Umbilical cord (tissue), 1 donor: ENCODE measurements at regions not wholly inside any gene's neighbourhood (a gene's known extent, or its start where the extent isn't known, plus 50 kb on each side); places are given as distances from the start of the nearest gene placed in this dataset.
"Not testable (repeated sequence)": the region's sequence is repeated elsewhere in the genome, so short reads cannot be mapped to it uniquely, and the experiment has no call there.

Experiments used
- DNase-seq: peaks from one replicate; pipeline ENCODE4 v3.0.0-alpha.2; 2015; ENCODE audit warnings: low spot score

GRCh38 chr6:74213995-74214394, 518.0 kb downstream of the CD109 start:
- no peak for DNase-seq

- no peak for DNase-seq
Measured at GRCh38 chr6:74208239-74208638, 512.2 kb downstream of the CD109 start.

GRCh38 chr6:74199215-74199915, 503.4 kb downstream of the CD109 start:
- DNase-seq, result no peak

GRCh38 chr6:74197310-74197709, 501.3 kb downstream of the CD109 start:
- DNase-seq, result no peak

- DNase-seq, result no peak
Measured at GRCh38 chr6:74187811-74188210, 491.8 kb downstream of the CD109 start.

GRCh38 chr6:74182992-74183391, 487.0 kb downstream of the CD109 start:
- DNase-seq, result no peak

GRCh38 chr6:74181471-74181870, 485.5 kb downstream of the CD109 start:
- DNase-seq, result no peak

GRCh38 chr6:74177506-74177905, 481.5 kb downstream of the CD109 start:
- DNase-seq, result no peak

- not testable (repeated sequence) for DNase-seq
Measured at GRCh38 chr6:74170550-74170949, 474.5 kb downstream of the CD109 start.

GRCh38 chr6:74170118-74170517, 474.1 kb downstream of the CD109 start:
- DNase-seq, result peak; percentile 19

GRCh38 chr6:74167976-74168375, 472.0 kb downstream of the CD109 start:
- no peak for DNase-seq

GRCh38 chr6:74167511-74167910, 471.5 kb downstream of the CD109 start:
- DNase-seq, result no peak

- no peak for DNase-seq
Measured at GRCh38 chr6:74166849-74167248, 470.8 kb downstream of the CD109 start.

GRCh38 chr6:74161380-74161779, 465.4 kb downstream of the CD109 start:
- DNase-seq, result no peak

GRCh38 chr6:74152096-74152675, 456.2 kb downstream of the CD109 start:
- no peak for DNase-seq

- no peak for DNase-seq
Measured at GRCh38 chr6:74145931-74146330, 449.9 kb downstream of the CD109 start.

GRCh38 chr6:74137911-74138310, 441.9 kb downstream of the CD109 start:
- peak; percentile 5 for DNase-seq

GRCh38 chr6:74134327-74134726, 438.3 kb downstream of the CD109 start:
- DNase-seq, result no peak

GRCh38 chr6:74133073-74133472, 437.1 kb downstream of the CD109 start:
- no peak for DNase-seq

- DNase-seq, result no peak
Measured at GRCh38 chr6:74130641-74131040, 434.6 kb downstream of the CD109 start.

- no peak for DNase-seq
Measured at GRCh38 chr6:74128536-74128935, 432.5 kb downstream of the CD109 start.

GRCh38 chr6:74117113-74117512, 421.1 kb downstream of the CD109 start:
- DNase-seq, result peak; percentile 5

GRCh38 chr6:74115674-74116073, 419.7 kb downstream of the CD109 start:
- no peak for DNase-seq

GRCh38 chr6:74114428-74114827, 418.4 kb downstream of the CD109 start:
- DNase-seq, result no peak
